GM12878 (cell line): ENCODE measurements at regions not wholly inside any gene's neighbourhood (a gene's known extent, or its start where the extent isn't known, plus 50 kb on each side); places are given as distances from the start of the nearest gene placed in this dataset.
"Not testable (repeated sequence)": the region's sequence is repeated elsewhere in the genome, so short reads cannot be mapped to it uniquely, and the experiment has no call there.

Source experiments
- ATAC-seq: fragments of 200-7000 bp; cut with Tn5 transposase; 3 replicates; pipeline ENCODE4 v1.9.1; 2020; ENCODE audit warnings: mild to moderate bottlenecking, moderate library complexity
- BruUV-seq: library from RNA; stranded (reverse); fragments of 400-500 nt; replicated peaks from 2 replicates; lab custom pipeline; 2021; lab: Mats Ljungman, UMichigan
- CTCF ChIA-PET: fragments of 300-600 bp; sonication (Branson Sonifier 250); formaldehyde crosslinking; extraction: SDS; loops from one replicate; lab custom pipeline; 2021; ENCODE audit warnings: inconsistent platforms; lab: Yijun Ruan, JAX
- POLR2A ChIA-PET: fragments of 350-600 bp; formaldehyde crosslinking; extraction: SDS; loops from one replicate; lab custom pipeline; 2021; ENCODE audit warnings: inconsistent platforms; lab: Charles Lee
- RAD21 ChIA-PET: fragments of 300-600 bp; sonication (Branson Sonifier 250); formaldehyde crosslinking; loops from one replicate; lab custom pipeline; 2023; ENCODE audit warnings: antibody characterized with exemption; ENCODE audit not compliant: unreplicated experiment; lab: Charles Lee
- SMC1A ChIA-PET: fragments of 300-600 bp; sonication (Branson Sonifier 250); formaldehyde crosslinking; loops from one replicate; lab custom pipeline; 2023; ENCODE audit not compliant: unreplicated experiment, uncharacterized antibody; lab: Charles Lee
- DNase-seq: peaks from one replicate; pipeline ENCODE4 v3.0.0-alpha.2; 2011; ENCODE audit warnings: low read depth, low spot score
- FAIRE-seq: peaks from 3 replicates; lab custom pipeline; 2011; peaks lifted over from hg19 to GRCh38; lab: Jason Lieb, UNC
- H2AFZ ChIP-seq: 2 replicates; pipeline ENCODE4 v1.6.0; 2011; ENCODE audit warnings: low read depth, low read length, control low read depth; ENCODE audit not compliant: control insufficient read depth
- H3K27ac ChIP-seq: 2 replicates; pipeline ENCODE4 v1.5.1; 2011; ENCODE audit warnings: control low read depth; ENCODE audit not compliant: control insufficient read depth, insufficient read depth
- H3K27me3 ChIP-seq, 2 experiments: replicated peaks in 1 of 2; 2 replicates each; pipeline versions ENCODE4 v1.6.0 to v1.6.1; 2011; ENCODE audit warnings: low read length in 1 of 2; ENCODE audit not compliant: control insufficient read depth in 2 of 2, insufficient read depth in 2 of 2
- H3K36me3 ChIP-seq, 2 experiments: 2 replicates each; pipeline ENCODE4 v1.5.1; 2011; ENCODE audit warnings: low read length in 1 of 2; ENCODE audit not compliant: control insufficient read depth in 2 of 2, insufficient read depth in 2 of 2
- H3K4me1 ChIP-seq: 2 replicates; pipeline ENCODE4 v1.6.1; 2011; ENCODE audit warnings: mild to moderate bottlenecking, low read length, moderate library complexity, mixed read lengths; ENCODE audit not compliant: control insufficient read depth, insufficient read depth
- H3K4me2 ChIP-seq: 2 replicates; pipeline ENCODE4 v1.6.0; 2011; ENCODE audit warnings: control low read depth; ENCODE audit not compliant: control insufficient read depth, insufficient read depth
- H3K4me3 ChIP-seq: fragments of 200-600 bp; sonication (generic); 2 replicates; pipeline ENCODE4 v1.5.1; 2016
- H3K79me2 ChIP-seq: 2 replicates; pipeline ENCODE4 v1.6.0; 2011; ENCODE audit warnings: low read length; ENCODE audit not compliant: control insufficient read depth, insufficient read depth
- H3K9ac ChIP-seq: 2 replicates; pipeline ENCODE4 v1.8.0; 2011; ENCODE audit warnings: low read length, control low read depth, mixed read lengths; ENCODE audit not compliant: control insufficient read depth, insufficient read depth
- H3K9me3 ChIP-seq: replicated peaks from 3 replicates; pipeline ENCODE4 v1.5.1; 2011; ENCODE audit warnings: mild to moderate bottlenecking, low read length; ENCODE audit not compliant: control insufficient read depth, insufficient read depth
- H4K20me1 ChIP-seq: 2 replicates; pipeline ENCODE4 v1.6.0; 2011; ENCODE audit not compliant: control insufficient read depth, insufficient read depth
- WGBS: methylation state at CpG from one replicate; pipeline ENCODE4 v1.1.6; 2016; ENCODE audit warnings: low lambda C conversion rate; ENCODE audit not compliant: insufficient replicate concordance, insufficient coverage; ENCODE audit errors: missing lambda C conversion rate; 5-methylcytosine and 5-hydroxymethylcytosine counted together
- in situ Hi-C: fragments of 300-500 bp; cut with MboI; formaldehyde crosslinking; loops from 9 replicates; pipeline ENCODE4 v1.14.3; 2018; ENCODE audit warnings: mixed read lengths
- intact Hi-C: fragments of 100-400 bp; cut with micrococcal nuclease; formaldehyde crosslinking; loops from one replicate; pipeline ENCODE4 v1.14.2; 2022; ENCODE audit not compliant: unreplicated experiment

GRCh38 chr9:67503728-67504369 lies 354.9 kb upstream of the ANKRD20A1 start:
- H3K4me1 ChIP-seq, in situ Hi-C loops, FAIRE-seq, ATAC-seq, POLR2A ChIA-PET, RAD21 ChIA-PET, H3K9ac ChIP-seq, BruUV-seq, DNase-seq, CTCF ChIA-PET, SMC1A ChIA-PET, H4K20me1 ChIP-seq, H3K27ac ChIP-seq, H3K4me2 ChIP-seq, H2AFZ ChIP-seq, intact Hi-C loops, H3K27me3 ChIP-seq, H3K4me3 ChIP-seq, H3K9me3 ChIP-seq, H3K79me2 ChIP-seq, H3K36me3 ChIP-seq: not testable (repeated sequence)
- WGBS: no CpG with 5 or more reads among the region's 2 CpGs

- in situ Hi-C loops, H3K9ac ChIP-seq, POLR2A ChIA-PET, H3K36me3 ChIP-seq, ATAC-seq, H3K27ac ChIP-seq, intact Hi-C loops, H3K79me2 ChIP-seq, SMC1A ChIA-PET, FAIRE-seq, H3K9me3 ChIP-seq, DNase-seq, RAD21 ChIA-PET, H3K4me2 ChIP-seq, CTCF ChIA-PET, H2AFZ ChIP-seq, H4K20me1 ChIP-seq, H3K4me3 ChIP-seq, H3K27me3 ChIP-seq, BruUV-seq, H3K4me1 ChIP-seq: not testable (repeated sequence)
Measured at GRCh38 chr9:67492028-67492427, 366.7 kb upstream of the ANKRD20A1 start.

- 0% methylated on average over 1 of the region's 4 CpGs for WGBS
- DNase-seq, CTCF ChIA-PET, H3K9ac ChIP-seq, FAIRE-seq, in situ Hi-C loops, H3K36me3 ChIP-seq, H2AFZ ChIP-seq, H3K4me2 ChIP-seq, BruUV-seq, SMC1A ChIA-PET, H3K79me2 ChIP-seq, intact Hi-C loops, H3K4me1 ChIP-seq, H3K4me3 ChIP-seq, H3K27ac ChIP-seq, H3K27me3 ChIP-seq, RAD21 ChIA-PET, H3K9me3 ChIP-seq, POLR2A ChIA-PET, H4K20me1 ChIP-seq: not testable (repeated sequence)
- ATAC-seq: peak; percentile 78
Measured at GRCh38 chr9:67477465-67477864, 381.3 kb upstream of the ANKRD20A1 start.

DNA sequence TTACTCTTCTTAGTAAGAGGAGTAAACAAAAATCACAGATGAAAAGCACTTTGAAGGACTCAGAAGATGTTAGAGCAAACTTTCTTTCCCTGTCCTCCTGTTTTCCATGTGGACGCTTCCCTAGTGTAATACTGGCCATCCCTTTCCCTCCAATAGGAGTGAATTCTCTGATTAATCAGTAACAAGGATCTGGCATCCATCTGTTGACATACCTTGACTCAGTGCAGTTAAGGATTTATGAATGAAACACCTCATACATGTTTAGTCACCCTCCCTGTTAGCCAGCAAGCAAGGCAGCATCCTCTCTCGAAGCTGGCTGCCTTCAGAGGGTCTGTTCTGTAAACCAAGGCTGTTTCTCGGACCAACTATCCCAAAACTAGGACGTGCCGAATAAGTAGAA lies 388.0 kb upstream of the ANKRD20A1 start:
- H3K4me3 ChIP-seq, BruUV-seq, H4K20me1 ChIP-seq, in situ Hi-C loops, H3K79me2 ChIP-seq, H2AFZ ChIP-seq, ATAC-seq, H3K36me3 ChIP-seq, FAIRE-seq, H3K4me2 ChIP-seq, H3K9me3 ChIP-seq, RAD21 ChIA-PET, H3K27ac ChIP-seq, POLR2A ChIA-PET, H3K9ac ChIP-seq, H3K4me1 ChIP-seq, DNase-seq, intact Hi-C loops, H3K27me3 ChIP-seq, SMC1A ChIA-PET, CTCF ChIA-PET: not testable (repeated sequence)
- no CpG with 5 or more reads among the region's 5 CpGs for WGBS
